OCI-LY7 (cell line): ENCODE measurements at regions not wholly inside any gene's neighbourhood (a gene's known extent, or its start where the extent isn't known, plus 50 kb on each side); places are given as distances from the start of the nearest gene placed in this dataset.
"Not testable (repeated sequence)": the region's sequence is repeated elsewhere in the genome, so short reads cannot be mapped to it uniquely, and the experiment has no call there.

Experiments used
- EZH2phosphoT487 ChIP-seq: fragments of 200-600 bp; sonication (generic); IDR thresholded peaks from 2 replicates; pipeline ENCODE4 v1.6.1; 2018; ENCODE audit warnings: low read depth, borderline replicate concordance, mild to moderate bottlenecking, mixed run types, antibody characterized with exemption, low read length, moderate library complexity, mixed read lengths
- TF ChIP-seq, protein P1 (sequence below): fragments of 200-600 bp; sonication (generic); conservative IDR thresholded peaks from 2 replicates; pipeline ENCODE4 v1.5.1; 2014; ENCODE audit warnings: mild to moderate bottlenecking, antibody characterized with exemption, low read length, moderate library complexity, mixed read lengths

DNA sequence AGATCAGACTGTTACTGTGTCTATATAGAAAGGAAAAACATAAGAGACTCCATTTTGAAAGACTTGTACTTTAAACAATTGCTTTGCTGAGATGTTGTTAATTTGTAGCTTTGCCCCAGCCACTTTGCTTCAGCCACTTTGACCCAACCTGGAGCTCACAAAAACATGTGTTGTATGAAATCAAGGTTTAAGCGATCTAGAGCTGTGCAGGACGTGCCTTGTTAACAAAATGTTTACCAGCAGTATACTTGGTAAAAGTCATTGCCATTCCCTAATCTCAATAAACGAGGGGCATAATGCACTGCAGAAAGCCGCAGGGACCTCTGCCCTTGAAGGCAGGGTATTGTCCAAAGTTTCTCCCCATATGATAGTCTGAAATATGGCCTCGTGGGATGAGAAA is 3919.5 kb upstream of the OR11H1 start:
- TF ChIP-seq, protein P1, sequence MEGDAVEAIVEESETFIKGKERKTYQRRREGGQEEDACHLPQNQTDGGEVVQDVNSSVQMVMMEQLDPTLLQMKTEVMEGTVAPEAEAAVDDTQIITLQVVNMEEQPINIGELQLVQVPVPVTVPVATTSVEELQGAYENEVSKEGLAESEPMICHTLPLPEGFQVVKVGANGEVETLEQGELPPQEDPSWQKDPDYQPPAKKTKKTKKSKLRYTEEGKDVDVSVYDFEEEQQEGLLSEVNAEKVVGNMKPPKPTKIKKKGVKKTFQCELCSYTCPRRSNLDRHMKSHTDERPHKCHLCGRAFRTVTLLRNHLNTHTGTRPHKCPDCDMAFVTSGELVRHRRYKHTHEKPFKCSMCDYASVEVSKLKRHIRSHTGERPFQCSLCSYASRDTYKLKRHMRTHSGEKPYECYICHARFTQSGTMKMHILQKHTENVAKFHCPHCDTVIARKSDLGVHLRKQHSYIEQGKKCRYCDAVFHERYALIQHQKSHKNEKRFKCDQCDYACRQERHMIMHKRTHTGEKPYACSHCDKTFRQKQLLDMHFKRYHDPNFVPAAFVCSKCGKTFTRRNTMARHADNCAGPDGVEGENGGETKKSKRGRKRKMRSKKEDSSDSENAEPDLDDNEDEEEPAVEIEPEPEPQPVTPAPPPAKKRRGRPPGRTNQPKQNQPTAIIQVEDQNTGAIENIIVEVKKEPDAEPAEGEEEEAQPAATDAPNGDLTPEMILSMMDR = not testable (repeated sequence)
- not testable (repeated sequence) for TF ChIP-seq EZH2phosphoT487
